ENCODE measurements at regions not wholly inside any gene's neighbourhood (a gene's known extent, or its start where the extent isn't known, plus 50 kb on each side); places are given as distances from the start of the nearest gene placed in this dataset.

DNA sequence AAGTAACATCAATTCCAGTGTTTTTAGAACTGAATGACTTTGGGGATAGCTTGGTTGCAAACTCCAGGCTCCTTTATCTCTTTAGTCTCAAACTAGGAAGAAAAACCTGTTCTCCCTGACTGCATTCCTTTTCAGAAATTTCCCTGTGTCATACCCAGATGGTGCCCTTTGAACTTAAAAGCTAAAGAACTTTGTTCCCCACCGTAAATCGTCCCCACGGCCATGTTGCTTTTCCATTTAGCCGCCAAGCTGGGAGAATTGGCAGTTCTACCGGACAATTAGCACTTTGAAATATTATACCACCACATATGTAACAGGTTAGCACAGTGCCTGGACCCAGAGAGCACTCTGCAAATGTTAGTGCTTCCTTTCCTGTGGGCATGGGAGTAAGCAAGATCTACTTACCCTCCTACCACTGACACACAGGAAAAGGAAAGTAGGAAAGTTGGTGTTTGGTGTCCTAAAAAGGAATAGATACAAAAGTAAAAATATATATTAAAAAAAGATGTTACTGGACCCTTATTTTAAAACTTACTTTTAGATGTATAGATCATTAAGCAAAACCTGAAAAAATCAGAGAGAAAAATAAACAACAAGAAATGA lies 191.9 kb upstream of the MIR17HG start:
- Mint-ChIP-seq H3K4me3 (ENCODE audit: unreplicated experiment) (no peak overlapping the region), H3K4me1 (ENCODE audit: low read depth, unreplicated experiment) (peaks cover 31% of the 10 kb centered on the region), H3K27me3 (ENCODE audit: unreplicated experiment) (no peaks in the 10 kb centered on the region), H3K36me3 (ENCODE audit: unreplicated experiment) (no peaks in the 10 kb centered on the region), H3K27ac (ENCODE audit: unreplicated experiment) (peak overlapping the region; percentile 59), H3K9me3 (ENCODE audit: unreplicated experiment) (no peaks in the 10 kb centered on the region)
- TF ChIP-seq, protein P1, sequence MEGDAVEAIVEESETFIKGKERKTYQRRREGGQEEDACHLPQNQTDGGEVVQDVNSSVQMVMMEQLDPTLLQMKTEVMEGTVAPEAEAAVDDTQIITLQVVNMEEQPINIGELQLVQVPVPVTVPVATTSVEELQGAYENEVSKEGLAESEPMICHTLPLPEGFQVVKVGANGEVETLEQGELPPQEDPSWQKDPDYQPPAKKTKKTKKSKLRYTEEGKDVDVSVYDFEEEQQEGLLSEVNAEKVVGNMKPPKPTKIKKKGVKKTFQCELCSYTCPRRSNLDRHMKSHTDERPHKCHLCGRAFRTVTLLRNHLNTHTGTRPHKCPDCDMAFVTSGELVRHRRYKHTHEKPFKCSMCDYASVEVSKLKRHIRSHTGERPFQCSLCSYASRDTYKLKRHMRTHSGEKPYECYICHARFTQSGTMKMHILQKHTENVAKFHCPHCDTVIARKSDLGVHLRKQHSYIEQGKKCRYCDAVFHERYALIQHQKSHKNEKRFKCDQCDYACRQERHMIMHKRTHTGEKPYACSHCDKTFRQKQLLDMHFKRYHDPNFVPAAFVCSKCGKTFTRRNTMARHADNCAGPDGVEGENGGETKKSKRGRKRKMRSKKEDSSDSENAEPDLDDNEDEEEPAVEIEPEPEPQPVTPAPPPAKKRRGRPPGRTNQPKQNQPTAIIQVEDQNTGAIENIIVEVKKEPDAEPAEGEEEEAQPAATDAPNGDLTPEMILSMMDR (IDR thresholded peaks at IDR 0.05; ENCODE audit: partially characterized antibody, unreplicated experiment), result no peak
- no peak for DNase-seq

DNA sequence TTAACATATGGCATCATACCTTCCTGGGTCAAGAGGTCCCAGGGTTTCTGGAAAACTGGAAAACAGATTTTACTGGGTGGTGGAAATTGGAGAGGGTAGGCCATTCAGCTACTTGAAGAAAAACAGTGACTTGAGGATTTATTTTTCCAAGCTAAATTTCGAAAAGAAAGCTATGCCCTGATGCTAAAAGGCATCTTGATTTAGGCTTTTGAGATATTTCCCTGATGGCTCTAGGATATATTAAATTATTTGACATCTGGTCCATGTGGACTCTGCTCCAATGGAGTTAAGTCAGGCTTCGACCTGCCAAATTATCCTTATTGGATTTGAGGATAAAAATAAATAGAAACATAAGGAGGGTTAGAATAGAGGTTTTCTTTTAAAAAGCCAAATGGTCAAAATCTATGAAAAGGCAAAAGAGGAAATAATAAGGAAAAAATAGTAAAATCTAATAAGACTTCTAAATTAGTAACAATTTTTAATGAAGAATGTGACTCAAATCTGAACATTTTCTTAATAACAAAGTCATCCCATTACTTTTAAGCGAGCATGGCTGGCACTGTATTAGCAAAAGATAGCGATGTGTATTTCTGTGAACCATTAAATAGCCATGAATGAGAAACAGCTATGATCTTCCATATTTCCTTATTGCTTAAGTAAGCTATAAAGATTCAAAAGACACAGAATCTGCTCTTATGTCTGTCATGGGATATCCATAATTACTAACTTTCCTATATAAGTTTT lies 190.0 kb upstream of the MIR17HG start:
- Mint-ChIP-seq H3K36me3 (ENCODE audit: unreplicated experiment) (no peaks in the 10 kb centered on the region), H3K27me3 (ENCODE audit: unreplicated experiment) (no peaks in the 10 kb centered on the region), H3K27ac (ENCODE audit: unreplicated experiment) (peak overlapping the region; percentile 74), H3K9me3 (ENCODE audit: unreplicated experiment) (no peaks in the 10 kb centered on the region), H3K4me1 (ENCODE audit: low read depth, unreplicated experiment) (peaks cover 35% of the 10 kb centered on the region), H3K4me3 (ENCODE audit: unreplicated experiment) (peak overlapping the region; percentile 36)
- DNase-seq, result no peak
- TF ChIP-seq, protein P1 (IDR thresholded peaks at IDR 0.05; ENCODE audit: partially characterized antibody, unreplicated experiment), result no peak

DNA sequence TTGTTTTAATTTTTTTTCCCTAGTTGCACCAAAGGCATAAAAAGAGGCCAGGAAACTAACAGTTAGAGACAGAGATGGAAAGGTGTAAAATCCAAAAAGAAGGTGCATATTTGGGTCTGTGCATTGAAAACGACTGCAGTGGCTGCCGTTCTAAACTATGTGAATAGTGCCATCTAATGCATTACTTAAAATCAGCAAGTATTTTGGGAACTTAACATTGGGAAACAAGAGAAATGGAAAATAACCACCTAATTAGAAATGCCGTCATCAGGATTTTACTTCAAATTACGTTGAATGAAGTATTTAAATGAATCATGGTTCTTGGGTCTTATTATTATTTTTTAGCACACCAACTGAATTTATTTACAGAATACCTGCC lies 189.5 kb upstream of the MIR17HG start:
- TF ChIP-seq, protein P1 (IDR thresholded peaks at IDR 0.05; ENCODE audit: partially characterized antibody, unreplicated experiment), result no peak

DNA sequence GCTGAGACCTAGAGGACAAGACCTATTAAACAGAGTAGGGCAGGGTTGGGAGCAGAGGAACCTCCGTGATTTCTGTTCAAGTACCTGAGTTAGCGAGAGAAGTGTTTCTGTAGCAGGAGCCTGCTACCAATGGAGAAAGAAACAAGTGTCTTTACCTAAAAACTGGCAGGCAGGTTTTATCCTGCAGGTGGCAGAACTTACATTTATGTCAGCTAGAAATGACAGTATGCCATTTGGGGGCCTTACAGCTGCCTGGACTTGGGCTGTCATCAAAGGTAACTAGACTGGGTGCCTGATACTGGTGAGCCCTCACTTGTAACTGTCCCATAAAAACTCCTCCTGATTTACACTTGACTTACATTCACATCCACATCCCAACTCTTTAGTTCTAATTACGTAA lies 185.3 kb upstream of the MIR17HG start:
- H3K4me1 Mint-ChIP-seq (ENCODE audit: low read depth, unreplicated experiment), result peaks cover 15% of the 10 kb centered on the region
- H3K27me3 Mint-ChIP-seq (ENCODE audit: unreplicated experiment), result no peaks in the 10 kb centered on the region
- no peaks in the 10 kb centered on the region for H3K9me3 Mint-ChIP-seq (ENCODE audit: unreplicated experiment)
- H3K4me3 Mint-ChIP-seq (ENCODE audit: unreplicated experiment), result no peak overlapping the region
- no peak overlapping the region for H3K27ac Mint-ChIP-seq (ENCODE audit: unreplicated experiment)
- H3K36me3 Mint-ChIP-seq (ENCODE audit: unreplicated experiment), result peaks cover 7% of the 10 kb centered on the region
- TF ChIP-seq, protein P1 (IDR thresholded peaks at IDR 0.05; ENCODE audit: partially characterized antibody, unreplicated experiment), result no peak
- no peak for DNase-seq

More for the DNA sequence above, 189.5 kb upstream of the MIR17HG start:
- H3K9me3 Mint-ChIP-seq (ENCODE audit: unreplicated experiment), result no peaks in the 10 kb centered on the region
- peaks cover 33% of the 10 kb centered on the region for H3K4me1 Mint-ChIP-seq (ENCODE audit: low read depth, unreplicated experiment)
- no peak overlapping the region for H3K27ac Mint-ChIP-seq (ENCODE audit: unreplicated experiment)
- H3K4me3 Mint-ChIP-seq (ENCODE audit: unreplicated experiment), result no peak overlapping the region
- DNase-seq, result no peak
- no peaks in the 10 kb centered on the region for H3K36me3 Mint-ChIP-seq (ENCODE audit: unreplicated experiment)
- H3K27me3 Mint-ChIP-seq (ENCODE audit: unreplicated experiment), result no peaks in the 10 kb centered on the region

DNA sequence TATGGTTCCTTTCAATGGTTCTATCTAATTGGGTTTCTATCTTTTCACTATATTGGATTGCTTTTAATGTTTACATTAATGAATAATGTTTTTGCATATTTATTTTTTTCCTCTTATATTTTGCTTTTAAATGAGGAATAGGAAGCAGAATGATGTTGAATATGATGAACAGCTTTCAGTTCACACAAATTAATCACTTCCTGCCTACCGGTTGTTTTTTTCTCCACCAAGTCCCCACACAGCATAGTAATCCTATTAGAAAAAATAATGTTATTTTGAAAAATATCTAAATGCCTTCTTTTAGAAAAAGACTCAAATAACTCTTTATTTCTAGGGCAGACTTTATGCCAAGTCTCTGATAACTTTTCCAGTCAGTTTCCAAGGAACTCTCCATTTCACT lies 184.9 kb upstream of the MIR17HG start:
- H3K4me1 Mint-ChIP-seq (ENCODE audit: low read depth, unreplicated experiment), result peaks cover 11% of the 10 kb centered on the region
- H3K9me3 Mint-ChIP-seq (ENCODE audit: unreplicated experiment), result no peaks in the 10 kb centered on the region
- peaks cover 8% of the 10 kb centered on the region for H3K36me3 Mint-ChIP-seq (ENCODE audit: unreplicated experiment)
- DNase-seq, result no peak
- no peak overlapping the region for H3K4me3 Mint-ChIP-seq (ENCODE audit: unreplicated experiment)
- H3K27ac Mint-ChIP-seq (ENCODE audit: unreplicated experiment), result no peak overlapping the region
- TF ChIP-seq, protein P1 (IDR thresholded peaks at IDR 0.05; ENCODE audit: partially characterized antibody, unreplicated experiment), result no peak
- no peaks in the 10 kb centered on the region for H3K27me3 Mint-ChIP-seq (ENCODE audit: unreplicated experiment)
